Muscle of arm (tissue), 1 donor: ENCODE measurements at regions not wholly inside any gene's neighbourhood (a gene's known extent, or its start where the extent isn't known, plus 50 kb on each side); places are given as distances from the start of the nearest gene placed in this dataset.

ENCODE experiments used
- DNase-seq: peaks from one replicate; pipeline ENCODE4 v3.0.0-alpha.2; 2013

DNA sequence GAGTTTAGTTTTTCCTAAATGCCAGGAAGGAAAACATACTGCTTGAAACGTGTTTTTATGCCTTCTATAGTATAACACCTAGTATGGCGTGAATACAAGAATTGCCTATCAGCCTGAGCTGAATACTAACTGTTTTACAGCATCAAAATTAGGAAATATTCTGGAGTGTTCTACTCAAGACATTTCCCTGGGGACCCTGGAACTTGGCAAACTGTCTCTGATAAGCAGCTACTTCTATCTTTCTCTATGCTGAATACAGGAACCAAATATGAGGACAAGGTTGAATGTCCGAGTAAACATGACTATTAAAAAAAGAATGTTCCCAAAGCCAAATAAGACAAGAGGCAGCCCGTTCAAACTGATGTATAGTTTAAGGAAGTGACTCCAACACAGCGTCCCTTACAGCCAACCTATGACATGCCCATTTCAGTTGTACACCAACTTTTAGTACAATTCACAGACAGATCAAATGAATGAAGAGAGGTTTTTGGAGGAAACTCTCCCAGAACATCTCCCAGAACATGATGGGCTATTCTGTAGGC is 951.3 kb upstream of the ACVR2A start:
- DNase-seq: peak; percentile 7

DNA sequence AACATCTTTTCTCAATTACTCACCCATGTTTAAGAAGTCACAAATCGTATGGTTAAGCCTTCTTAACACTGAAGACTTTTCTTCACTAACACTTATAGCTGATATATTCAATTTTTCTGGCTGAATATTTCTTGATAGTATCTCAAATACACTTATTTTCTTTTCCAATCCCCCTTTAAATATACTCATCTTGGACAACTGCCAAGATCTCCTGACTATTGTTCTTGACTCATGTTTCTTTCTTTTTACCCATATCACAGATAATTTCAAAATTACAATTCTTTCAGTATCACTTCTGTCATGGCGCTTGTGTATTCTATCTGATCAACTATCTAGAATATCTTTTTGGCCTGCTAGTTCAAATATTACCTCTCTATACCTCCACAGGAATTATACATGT is 954.3 kb upstream of the ACVR2A start:
- DNase-seq: no peak

DNA sequence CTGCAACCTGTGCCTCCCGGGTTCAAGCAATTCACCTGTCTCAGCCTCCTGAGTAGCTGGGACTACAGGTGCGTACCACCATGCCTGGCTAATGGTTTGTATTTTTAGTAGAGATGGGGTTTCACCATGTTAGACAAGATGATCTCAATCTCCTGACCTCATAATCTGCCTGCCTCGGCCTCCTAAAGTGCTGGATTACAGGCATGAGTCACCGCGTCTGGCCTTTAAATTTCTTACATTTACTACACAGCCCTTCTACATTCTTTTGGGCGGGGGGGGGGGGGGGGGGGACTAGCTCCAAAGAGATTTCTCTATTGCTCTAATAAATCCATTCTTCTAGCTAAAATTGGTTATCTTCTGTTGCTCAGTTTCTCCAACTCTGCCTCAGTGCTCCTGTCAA is 964.9 kb upstream of the ACVR2A start:
- no peak for DNase-seq

DNA sequence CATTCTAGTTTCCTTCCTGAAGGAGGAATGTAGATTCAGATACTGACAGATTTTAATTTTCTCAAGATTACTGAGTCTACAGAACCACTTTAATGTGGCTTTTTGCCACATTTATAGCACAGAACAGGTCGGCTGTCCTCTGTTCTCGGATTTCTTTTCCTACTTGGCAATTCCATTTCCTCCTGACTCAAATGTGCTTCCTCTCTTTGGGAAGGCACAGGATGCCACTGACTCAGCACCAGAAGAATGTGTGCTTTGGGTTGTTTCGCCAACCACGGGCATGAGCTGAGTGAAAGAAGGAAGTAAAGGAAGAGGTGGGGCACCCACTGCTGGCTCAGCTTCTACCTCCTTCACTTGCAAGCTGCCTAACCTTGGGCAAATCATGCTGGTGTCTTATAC is 970.6 kb upstream of the ACVR2A start:
- no peak for DNase-seq

DNA sequence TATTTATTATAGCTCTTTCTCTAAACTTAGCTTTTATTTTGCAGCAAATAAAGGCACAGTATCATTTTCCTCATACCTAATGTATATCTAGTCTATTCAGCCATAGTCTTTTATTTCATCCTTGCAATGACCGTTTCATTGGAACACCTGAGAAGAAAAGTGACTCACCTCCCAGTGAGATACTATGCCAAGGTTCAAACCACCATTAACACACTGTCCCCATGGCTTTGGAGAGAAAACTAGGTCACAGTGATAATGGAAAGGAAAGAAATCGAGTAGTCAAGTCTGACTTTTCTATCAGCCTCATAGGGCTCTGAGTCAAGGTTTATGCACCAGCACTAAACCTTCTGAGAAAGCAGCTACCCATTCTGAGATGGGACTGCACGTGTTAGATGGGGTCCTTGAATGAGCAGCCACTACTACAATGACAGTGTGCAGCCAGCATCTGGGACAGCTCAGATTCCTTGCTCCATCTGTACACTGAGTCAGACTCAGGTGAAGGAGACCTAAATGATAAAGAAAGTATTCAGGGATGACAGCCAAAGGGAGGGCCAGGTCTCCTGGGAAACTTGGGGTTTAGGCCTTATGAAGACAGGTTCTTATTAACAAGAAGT is 971.1 kb upstream of the ACVR2A start:
- no peak for DNase-seq

DNA sequence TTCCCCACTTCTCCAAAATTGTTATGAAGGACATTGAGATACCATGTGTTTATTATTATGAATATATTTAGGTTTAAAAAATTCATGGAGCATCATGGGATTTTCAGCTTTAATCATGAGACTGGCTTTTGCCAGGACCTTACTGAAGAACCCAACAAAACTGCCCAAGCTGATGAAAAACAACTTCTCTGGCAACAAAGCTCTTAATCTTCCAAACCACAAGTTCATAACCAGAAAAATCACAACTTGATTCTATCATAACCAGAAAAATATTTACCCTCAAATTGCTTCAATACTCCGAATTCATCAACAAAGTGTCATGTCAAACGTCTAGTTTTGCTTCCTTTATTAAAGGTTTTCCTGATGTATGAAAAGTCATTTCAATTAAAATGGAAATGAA is 971.8 kb upstream of the ACVR2A start:
- DNase-seq: no peak

DNA sequence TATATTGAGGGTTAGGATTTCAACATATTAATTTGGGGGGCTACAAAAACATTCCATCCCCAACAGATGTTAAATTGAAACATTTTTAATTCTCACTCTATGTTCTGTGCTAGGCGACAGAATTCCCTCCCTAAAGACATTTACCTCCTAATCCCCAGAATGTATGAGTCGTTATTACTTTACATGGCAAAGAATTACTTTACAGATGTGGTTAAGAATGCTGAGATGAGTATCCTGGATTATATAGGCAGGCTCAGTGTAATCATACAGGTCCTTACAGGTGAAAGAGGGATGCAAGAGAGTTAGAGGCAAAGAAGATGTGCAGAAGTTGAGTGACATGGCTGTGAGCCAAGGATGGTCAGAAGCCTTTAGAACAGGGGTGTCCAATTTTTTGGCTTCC is 974.1 kb upstream of the ACVR2A start:
- no peak for DNase-seq

DNA sequence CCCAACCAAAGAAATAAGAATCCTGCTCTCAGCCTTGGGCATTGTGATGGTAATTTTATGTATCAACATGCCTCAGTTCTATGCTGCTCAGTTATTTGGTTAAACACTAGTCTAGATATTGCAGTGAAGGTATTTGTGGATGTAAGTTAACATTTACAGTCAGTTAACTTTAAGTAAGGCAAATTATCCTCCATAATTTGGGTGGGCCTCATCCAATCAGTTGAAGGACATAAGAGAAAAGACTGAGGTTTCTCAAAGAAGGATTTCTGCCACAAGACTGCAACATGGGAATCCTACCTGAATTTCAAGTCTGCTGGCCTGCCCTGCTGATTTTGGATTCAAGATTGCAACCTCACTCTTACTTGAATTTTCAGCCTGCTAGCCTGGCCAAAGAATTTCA is 975.5 kb upstream of the ACVR2A start:
- DNase-seq: no peak

DNA sequence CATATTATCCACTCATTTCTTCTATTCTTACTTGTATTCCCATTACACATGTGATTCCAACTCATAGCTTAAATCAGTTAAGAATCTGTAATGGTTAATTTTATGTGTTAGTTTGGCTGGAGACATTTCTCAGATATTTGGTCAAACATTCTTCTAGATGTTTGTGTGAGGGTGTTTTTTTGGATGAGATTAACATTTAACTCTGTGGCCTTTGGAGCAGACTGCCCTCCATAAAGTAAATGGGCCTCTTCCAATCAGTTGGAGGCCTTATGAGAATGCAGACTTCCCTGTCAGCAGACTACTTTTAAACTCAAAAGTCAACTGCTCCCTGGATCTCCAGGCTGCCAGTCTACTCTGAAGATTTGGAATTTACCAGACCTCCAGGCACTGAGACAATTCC is 976.8 kb upstream of the ACVR2A start:
- DNase-seq: no peak

DNA sequence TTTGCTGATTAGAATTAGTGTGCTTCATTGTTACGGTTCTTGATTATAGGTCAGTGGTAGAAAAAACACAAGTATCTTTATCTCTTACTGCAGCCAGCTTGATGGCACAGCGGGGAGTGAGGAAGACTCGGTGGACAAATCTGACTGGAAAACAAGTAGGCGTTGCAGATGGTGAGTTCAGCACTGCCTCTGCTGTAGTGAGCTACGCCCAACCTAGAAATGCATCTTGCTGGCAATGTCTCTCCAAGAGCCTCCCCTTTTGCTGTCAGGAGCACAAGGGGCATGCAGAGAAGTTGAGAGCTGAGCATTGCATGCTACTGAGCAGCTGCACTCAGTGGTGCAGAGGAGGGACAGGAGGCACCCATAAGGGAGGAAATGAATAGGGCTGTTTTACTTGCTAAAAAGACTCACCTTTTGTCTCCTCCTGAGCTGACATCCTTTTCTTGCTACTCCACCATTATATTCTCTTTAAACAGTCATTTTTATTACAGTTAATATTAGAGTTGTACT is 977.3 kb upstream of the ACVR2A start:
- no peak for DNase-seq

DNA sequence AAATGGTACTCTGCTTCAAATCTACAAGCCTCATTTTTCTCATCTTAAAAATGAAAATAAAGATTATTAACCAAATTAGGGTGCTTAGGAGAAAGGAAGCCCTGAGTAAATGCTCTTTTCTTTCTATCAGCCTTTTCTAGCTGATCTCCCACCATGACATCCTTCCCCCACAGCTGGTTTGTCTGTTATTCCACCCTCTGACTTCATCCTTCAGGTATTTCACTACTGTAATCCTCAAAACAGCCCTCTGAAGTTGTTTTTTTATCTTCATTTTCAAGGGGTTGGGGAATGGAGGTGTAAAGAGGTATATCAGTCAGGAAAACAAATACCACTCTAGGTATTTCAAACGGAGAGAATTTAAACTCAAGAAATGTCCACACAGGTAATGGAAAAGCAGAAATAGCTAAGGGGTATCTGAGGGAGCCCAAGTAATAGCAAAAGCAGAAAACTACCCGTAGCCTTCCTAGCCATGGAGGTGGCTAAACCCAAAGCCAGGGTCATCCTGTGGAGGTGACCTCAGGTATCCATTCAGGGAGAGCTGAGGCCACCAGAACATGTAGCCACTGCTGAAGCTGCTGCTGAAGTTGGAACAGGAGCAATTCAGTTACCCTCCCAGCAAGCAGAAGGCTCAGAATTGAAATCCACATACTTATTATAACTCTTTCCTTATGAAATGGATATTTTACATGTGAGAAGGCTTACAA is 990.9 kb upstream of the ACVR2A start:
- DNase-seq: no peak

DNA sequence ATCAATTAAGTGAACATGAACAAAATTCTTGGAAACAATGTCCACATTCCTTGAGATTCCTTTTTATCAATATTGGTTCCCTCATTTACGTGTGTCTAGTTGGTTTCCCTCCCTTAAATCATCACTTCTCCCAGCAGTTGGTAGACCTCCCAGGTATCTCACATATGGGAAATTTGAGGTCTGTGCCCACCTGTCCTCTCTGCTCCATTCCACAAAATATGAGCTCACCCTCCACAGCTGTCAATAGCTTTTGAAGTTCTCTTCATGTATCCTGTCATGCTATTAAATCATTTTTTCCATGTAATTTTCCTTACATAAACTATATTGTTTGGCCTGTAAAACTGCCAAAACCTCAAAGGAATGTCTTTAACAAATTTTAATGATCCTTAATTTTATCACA is 992.2 kb upstream of the ACVR2A start:
- no peak for DNase-seq

DNA sequence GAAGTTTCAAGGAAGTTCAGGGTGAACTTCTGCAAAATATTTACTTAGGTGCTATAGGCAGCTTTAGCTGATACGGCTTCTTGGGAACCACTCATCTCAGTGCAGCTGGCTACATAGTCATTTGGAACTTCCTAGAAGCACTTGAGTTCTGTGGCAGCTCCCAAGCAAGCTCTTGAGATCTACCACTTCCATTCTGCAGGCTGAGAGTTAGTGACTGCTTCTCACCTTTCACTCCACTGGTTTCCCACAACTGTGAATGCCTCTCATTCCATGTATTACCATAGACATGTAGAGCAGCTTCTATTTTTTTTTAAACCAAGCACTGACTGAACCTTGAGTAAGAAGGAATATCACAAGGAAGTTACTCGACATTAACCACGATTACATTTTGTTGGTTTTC is 994.1 kb upstream of the ACVR2A start:
- DNase-seq: no peak

DNA sequence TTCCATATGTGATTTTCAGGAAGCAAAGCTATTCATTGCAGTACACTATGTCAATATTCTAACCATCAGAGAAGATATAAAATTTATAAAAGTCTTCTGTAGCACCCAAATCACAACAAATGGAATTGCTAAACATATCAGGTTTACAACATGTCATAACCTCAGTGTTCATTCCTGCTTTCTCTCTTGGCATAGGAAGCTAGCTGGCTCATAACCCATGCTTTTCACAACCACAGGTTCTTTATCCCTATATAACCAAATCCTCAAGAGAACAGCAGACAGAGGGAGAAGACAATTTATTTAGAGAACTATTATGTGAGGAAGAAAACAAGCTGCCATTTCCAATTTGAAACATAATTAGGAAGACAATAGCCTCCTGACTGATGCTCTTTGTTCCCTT is 997.0 kb upstream of the ACVR2A start:
- DNase-seq: no peak

DNA sequence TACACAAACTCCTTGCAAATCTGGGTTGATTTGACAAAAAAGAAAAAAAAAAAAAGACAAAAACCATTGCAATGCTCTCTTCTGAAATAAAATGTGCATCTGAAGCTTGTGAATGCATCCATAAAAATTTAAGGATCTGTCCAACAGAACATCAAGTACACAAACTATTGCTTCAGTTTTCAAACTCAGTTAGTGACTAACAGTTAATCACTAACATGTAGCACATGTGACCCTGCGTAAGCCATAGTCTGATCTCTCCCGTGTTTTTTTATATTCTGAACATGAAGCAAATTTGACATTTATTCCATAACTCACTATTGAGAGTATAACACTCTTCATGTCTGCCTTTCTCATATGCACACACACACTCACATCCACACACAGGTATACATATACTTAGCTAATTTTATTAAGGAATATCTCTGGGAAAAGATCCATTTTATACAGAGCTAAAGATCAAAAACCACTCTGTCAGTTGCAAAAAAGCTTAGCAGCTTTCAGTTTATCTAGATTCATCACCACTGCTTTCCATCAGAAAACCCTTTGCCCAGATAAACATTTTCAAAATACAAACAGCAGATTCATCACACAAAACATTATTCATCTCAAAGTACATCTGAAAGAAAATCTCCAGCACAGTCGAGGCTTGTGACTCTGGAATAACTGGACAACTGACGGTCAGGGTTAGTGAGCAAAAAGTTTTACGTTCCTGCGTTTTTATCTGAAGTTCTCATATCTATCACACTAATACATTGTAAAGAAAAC is 1000.4 kb upstream of the ACVR2A start:
- no peak for DNase-seq

DNA sequence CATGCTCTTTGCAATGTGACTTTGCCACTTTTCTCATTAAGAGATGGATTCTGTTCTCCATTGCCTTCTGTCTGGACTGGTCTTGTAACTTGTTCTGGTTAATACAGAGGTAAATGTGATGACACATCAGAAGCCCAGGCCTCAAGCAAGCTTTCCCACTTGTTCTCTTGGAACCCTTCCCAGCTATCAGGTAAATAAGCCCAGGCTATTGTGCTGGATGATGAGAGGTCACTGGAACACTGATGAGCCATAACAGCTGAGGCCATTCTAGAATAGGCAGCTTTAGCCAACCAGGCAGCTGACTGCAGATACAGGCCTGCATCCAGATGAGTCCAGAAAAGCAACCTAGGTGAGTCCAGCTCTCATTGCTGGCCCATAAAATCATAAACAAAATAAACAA is 1007.0 kb upstream of the ACVR2A start:
- no peak for DNase-seq

DNA sequence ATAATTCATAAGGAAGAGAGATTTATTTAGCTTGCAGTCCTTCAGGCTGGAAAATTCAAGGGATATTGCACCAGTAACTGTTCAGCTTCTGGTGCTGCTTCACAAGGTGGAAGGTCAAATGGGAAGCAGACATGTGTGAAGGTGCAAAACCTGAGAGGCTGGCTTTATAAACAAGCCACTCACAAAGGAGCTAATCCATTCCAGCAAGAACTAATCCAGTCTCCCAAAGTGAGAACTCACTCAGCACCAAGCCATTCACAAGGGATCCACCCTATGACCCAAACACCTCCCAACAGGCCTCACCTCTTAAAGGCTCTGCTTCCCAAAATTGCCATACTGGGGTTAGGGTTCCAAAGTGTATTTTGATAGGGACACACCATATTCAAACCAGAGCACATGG is 1018.4 kb upstream of the ACVR2A start:
- no peak for DNase-seq

DNA sequence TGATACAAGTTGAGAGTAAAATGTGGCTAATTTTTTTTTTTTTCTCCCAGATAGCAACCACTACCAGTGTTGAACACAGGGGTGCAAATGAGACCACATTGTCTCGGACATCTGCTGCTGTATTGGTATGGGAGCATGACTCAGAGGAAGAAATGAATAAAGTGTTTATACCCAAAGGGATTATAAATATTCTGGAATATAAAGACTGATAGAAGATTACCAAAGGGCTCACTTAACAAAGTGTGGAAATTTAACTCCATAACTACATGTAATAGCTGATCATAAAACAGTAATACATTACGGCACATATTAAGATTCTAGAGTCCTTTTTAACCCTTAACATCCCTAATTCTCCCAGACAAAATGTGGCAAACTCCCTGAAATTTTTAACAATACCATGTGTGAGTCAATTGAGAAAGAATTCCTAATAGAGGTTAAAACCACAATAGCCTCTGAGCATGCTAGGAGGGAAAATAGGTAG is 1023.0 kb upstream of the ACVR2A start:
- no peak for DNase-seq

DNA sequence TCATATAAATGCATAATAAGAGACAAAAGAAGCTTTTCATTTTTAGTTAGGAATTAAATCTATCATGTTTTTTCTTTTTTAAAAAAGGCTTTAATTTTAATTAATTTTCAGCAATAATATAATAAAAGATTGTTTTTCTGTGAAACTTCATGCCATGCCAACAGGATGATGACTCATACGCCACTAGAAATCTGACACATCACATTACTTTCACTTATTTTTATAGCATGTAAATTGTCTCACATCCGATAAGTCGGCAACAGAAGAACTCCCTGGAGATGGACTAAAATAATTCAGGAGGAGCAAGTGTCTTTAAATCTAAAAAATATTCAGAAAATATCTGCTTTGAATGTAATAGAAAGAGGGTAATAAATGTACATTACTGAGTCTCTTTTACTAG is 1024.2 kb upstream of the ACVR2A start:
- no peak for DNase-seq

DNA sequence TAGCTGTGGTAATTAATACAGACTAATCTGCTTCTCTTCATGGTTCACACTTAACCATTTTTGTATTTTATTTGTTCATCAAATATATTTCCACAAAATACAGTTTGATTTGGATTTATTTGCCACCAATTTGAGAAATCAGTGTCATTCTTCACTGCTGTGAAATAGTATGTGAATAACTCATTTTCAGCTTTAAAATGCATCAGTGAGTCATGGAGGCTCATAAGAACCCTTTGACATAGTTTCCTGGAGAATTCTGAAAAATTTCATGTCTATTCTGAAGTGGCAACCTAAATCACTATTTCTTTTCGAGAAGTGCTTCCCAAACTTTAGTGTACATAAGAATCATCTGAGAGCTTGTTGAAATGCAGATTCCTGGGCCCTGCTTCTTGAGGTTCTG is 1026.7 kb upstream of the ACVR2A start:
- DNase-seq: no peak

DNA sequence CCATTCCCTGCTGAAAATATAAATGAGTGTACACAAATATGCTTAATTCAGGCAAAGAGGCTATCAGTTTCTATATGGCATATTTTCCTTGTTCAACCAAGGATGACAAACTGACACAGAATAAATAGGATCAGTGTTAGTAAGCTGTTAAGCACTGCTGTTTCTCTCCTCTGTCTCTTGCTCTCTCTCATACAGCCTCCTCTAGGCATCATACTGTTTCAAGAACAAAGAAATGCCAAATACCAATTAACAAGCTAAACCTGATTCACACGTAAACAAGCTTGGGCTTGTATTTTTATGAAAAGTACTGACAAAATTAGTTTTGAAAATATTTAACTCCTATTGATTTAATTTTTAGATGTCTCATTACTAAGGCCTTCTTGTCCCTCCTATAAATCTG is 1027.2 kb upstream of the ACVR2A start:
- no peak for DNase-seq

DNA sequence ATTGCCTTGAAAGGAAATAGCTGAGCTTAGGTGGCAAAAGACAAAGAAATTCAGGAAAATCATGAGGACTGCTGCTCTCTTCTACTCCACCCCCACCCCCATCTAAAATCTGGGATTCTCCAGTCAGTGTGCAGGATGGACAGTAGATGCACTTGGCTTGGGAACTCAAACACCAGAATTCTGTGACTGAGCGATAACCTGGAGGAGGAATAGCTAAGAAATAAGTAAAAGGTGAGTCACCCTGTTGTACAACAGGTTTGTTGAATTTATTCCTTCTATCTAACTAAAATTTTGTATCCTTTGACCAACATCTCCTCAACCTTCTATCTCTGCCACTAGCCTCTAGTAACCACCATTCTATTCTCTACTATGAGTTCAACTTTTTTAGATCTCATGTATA is 1029.9 kb upstream of the ACVR2A start:
- no peak for DNase-seq
